ENCODE measurements at regions not wholly inside any gene's neighbourhood (a gene's known extent, or its start where the extent isn't known, plus 50 kb on each side); places are given as distances from the start of the nearest gene placed in this dataset.

DNA sequence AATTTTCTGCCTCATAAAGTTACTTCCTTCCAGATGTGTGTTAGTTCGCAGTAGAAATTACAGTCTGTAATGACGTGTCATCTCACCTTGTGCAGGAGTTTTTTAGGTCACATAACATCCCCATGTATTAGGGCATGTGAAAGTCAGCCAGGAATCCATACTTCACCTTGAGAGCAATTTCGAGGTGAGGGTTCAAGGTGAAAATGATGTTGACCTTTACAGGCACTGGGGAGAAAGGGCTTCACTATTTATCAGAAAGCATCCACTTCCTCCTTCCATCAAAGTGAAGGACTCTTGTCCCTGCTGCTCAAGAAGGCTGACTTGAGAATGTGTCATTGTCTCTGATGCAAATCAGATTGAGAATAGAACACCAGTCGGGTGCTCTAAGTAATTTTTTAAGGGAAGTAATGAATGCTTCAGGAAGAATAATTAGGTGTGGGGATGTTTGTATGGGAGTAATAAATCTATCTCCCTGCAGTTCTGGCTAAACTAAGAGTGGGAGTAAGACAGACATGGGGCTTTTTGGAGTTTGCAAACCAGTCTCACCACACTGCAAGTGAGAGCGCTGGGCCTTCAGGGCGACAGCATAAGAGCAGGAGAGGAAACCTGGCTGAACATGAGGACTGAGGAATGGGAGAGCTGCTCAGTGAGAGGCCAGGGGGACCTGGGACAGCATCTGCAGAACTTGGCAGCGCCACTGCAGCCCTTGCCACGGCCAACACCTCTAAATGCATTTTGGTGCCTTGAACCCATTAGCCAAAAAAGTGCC, 85.9 kb upstream of the IL12A start:
- no peaks in the 10 kb centered on the region for H3F3A ChIP-seq (replicated peaks; ENCODE audit: low read depth)
- DNase-seq (ENCODE audit: low spot score) (peak; percentile 9), ATAC-seq (peak; percentile 71)
- H4K20me1 ChIP-seq (replicated peaks; ENCODE audit: insufficient read depth) = 0 out of 2 replicates have a peak, but pooled peaks cover under 1% of the 10 kb centered on the region
- TF ChIP-seq ZNF114 (CRISPR knock-in tag; IDR thresholded peaks at IDR 0.05) (no peak), JUNB (IDR thresholded peaks at IDR 0.05; ENCODE audit: unreplicated experiment) (no peak), NANOG (IDR thresholded peaks at IDR 0.05; ENCODE audit: borderline replicate concordance) (no peak)
- TF ChIP-seq, protein P1, sequence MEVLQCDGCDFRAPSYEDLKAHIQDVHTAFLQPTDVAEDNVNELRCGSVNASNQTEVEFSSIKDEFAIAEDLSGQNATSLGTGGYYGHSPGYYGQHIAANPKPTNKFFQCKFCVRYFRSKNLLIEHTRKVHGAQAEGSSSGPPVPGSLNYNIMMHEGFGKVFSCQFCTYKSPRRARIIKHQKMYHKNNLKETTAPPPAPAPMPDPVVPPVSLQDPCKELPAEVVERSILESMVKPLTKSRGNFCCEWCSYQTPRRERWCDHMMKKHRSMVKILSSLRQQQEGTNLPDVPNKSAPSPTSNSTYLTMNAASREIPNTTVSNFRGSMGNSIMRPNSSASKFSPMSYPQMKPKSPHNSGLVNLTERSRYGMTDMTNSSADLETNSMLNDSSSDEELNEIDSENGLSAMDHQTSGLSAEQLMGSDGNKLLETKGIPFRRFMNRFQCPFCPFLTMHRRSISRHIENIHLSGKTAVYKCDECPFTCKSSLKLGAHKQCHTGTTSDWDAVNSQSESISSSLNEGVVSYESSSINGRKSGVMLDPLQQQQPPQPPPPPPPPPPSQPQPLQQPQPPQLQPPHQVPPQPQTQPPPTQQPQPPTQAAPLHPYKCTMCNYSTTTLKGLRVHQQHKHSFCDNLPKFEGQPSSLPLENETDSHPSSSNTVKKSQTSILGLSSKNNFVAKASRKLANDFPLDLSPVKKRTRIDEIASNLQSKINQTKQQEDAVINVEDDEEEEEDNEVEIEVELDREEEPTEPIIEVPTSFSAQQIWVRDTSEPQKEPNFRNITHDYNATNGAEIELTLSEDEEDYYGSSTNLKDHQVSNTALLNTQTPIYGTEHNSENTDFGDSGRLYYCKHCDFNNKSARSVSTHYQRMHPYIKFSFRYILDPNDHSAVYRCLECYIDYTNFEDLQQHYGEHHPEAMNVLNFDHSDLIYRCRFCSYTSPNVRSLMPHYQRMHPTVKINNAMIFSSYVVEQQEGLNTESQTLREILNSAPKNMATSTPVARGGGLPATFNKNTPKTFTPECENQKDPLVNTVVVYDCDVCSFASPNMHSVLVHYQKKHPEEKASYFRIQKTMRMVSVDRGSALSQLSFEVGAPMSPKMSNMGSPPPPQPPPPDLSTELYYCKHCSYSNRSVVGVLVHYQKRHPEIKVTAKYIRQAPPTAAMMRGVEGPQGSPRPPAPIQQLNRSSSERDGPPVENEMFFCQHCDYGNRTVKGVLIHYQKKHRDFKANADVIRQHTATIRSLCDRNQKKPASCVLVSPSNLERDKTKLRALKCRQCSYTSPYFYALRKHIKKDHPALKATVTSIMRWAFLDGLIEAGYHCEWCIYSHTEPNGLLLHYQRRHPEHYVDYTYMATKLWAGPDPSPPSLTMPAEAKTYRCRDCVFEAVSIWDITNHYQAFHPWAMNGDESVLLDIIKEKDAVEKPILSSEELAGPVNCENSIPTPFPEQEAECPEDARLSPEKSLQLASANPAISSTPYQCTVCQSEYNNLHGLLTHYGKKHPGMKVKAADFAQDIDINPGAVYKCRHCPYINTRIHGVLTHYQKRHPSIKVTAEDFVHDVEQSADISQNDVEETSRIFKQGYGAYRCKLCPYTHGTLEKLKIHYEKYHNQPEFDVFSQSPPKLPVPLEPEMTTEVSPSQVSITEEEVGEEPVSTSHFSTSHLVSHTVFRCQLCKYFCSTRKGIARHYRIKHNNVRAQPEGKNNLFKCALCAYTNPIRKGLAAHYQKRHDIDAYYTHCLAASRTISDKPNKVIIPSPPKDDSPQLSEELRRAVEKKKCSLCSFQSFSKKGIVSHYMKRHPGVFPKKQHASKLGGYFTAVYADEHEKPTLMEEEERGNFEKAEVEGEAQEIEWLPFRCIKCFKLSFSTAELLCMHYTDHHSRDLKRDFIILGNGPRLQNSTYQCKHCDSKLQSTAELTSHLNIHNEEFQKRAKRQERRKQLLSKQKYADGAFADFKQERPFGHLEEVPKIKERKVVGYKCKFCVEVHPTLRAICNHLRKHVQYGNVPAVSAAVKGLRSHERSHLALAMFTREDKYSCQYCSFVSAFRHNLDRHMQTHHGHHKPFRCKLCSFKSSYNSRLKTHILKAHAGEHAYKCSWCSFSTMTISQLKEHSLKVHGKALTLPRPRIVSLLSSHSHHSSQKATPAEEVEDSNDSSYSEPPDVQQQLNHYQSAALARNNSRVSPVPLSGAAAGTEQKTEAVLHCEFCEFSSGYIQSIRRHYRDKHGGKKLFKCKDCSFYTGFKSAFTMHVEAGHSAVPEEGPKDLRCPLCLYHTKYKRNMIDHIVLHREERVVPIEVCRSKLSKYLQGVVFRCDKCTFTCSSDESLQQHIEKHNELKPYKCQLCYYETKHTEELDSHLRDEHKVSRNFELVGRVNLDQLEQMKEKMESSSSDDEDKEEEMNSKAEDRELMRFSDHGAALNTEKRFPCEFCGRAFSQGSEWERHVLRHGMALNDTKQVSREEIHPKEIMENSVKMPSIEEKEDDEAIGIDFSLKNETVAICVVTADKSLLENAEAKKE (CRISPR knock-in tag; IDR thresholded peaks at IDR 0.05) = no peak
- Mint-ChIP-seq H3K4me3 (no peak overlapping the region), H3K4me1 (peaks cover 6% of the 10 kb centered on the region; the same call in 2 of the 3 replicates), H3K9me3 (no peaks in the 10 kb centered on the region), H3K27ac (no peak overlapping the region), H3K27me3 (ENCODE audit: insufficient read depth, low read depth, poor library complexity) (no peaks in the 10 kb centered on the region), H3K36me3 (ENCODE audit: low read depth) (peaks cover 3% of the 10 kb centered on the region; the same call in 1 of the 3 replicates)
- no peak overlapping the region for H3K4me2 ChIP-seq
- no peak overlapping the region for H2AFZ ChIP-seq
- no peak overlapping the region for H3K4me3 ChIP-seq
- H3K27me3 ChIP-seq (ENCODE audit: insufficient read depth) = no peaks in the 10 kb centered on the region
- no peaks in the 10 kb centered on the region for H3K36me3 ChIP-seq (ENCODE audit: insufficient read depth)
- H3K27ac ChIP-seq (ENCODE audit: low read depth) = no peak overlapping the region
- no peaks in the 10 kb centered on the region for H3K9me2 ChIP-seq (ENCODE audit: insufficient read depth)
- H3K79me2 ChIP-seq (replicated peaks; ENCODE audit: insufficient read depth) = no peaks in the 10 kb centered on the region
- peaks cover 6% of the 10 kb centered on the region; the same call in 1 of the 2 replicates for H3K4me1 ChIP-seq (ENCODE audit: insufficient read depth)

GRCh38 chr3:159904455-159904854, 84.2 kb upstream of the IL12A start:
- Histone ChIP-seq H3K27me3 (ENCODE audit: insufficient read depth) (no peaks in the 10 kb centered on the region), H3K36me3 (ENCODE audit: insufficient read depth) (no peaks in the 10 kb centered on the region), H3K27ac (ENCODE audit: low read depth) (no peak overlapping the region), H4K20me1 (replicated peaks; ENCODE audit: insufficient read depth) (0 out of 2 replicates have a peak, but pooled peaks cover 4% of the 10 kb centered on the region), H3F3A (replicated peaks; ENCODE audit: low read depth) (no peaks in the 10 kb centered on the region), H3K4me1 (ENCODE audit: insufficient read depth) (peaks cover 6% of the 10 kb centered on the region; the same call in 1 of the 2 replicates), H3K79me2 (replicated peaks; ENCODE audit: insufficient read depth) (no peaks in the 10 kb centered on the region), H3K4me3 (no peak overlapping the region), H2AFZ (no peak overlapping the region; the same call in 1 of the 2 replicates), H3K9me2 (ENCODE audit: insufficient read depth) (no peaks in the 10 kb centered on the region), H3K4me2 (no peak overlapping the region)
- Mint-ChIP-seq H3K27ac (no peak overlapping the region), H3K36me3 (ENCODE audit: low read depth) (no peaks in the 10 kb centered on the region; the same call in 2 of the 3 replicates), H3K27me3 (ENCODE audit: insufficient read depth, low read depth, poor library complexity) (no peaks in the 10 kb centered on the region), H3K4me3 (no peak overlapping the region), H3K9me3 (no peaks in the 10 kb centered on the region), H3K4me1 (peaks cover 6% of the 10 kb centered on the region; the same call in 2 of the 3 replicates)
- ATAC-seq (no peak), DNase-seq (ENCODE audit: low spot score) (no peak)
- TF ChIP-seq, protein P2, sequence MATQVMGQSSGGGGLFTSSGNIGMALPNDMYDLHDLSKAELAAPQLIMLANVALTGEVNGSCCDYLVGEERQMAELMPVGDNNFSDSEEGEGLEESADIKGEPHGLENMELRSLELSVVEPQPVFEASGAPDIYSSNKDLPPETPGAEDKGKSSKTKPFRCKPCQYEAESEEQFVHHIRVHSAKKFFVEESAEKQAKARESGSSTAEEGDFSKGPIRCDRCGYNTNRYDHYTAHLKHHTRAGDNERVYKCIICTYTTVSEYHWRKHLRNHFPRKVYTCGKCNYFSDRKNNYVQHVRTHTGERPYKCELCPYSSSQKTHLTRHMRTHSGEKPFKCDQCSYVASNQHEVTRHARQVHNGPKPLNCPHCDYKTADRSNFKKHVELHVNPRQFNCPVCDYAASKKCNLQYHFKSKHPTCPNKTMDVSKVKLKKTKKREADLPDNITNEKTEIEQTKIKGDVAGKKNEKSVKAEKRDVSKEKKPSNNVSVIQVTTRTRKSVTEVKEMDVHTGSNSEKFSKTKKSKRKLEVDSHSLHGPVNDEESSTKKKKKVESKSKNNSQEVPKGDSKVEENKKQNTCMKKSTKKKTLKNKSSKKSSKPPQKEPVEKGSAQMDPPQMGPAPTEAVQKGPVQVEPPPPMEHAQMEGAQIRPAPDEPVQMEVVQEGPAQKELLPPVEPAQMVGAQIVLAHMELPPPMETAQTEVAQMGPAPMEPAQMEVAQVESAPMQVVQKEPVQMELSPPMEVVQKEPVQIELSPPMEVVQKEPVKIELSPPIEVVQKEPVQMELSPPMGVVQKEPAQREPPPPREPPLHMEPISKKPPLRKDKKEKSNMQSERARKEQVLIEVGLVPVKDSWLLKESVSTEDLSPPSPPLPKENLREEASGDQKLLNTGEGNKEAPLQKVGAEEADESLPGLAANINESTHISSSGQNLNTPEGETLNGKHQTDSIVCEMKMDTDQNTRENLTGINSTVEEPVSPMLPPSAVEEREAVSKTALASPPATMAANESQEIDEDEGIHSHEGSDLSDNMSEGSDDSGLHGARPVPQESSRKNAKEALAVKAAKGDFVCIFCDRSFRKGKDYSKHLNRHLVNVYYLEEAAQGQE (IDR thresholded peaks at IDR 0.05; ENCODE audit: unreplicated experiment) = no peak
- TF ChIP-seq NANOG (IDR thresholded peaks at IDR 0.05; ENCODE audit: borderline replicate concordance) = no peak
- no peak for TF ChIP-seq POLR2AphosphoS5 (IDR thresholded peaks at IDR 0.05; ENCODE audit: low read depth)
- no peak for TF ChIP-seq EZH2phosphoT487 (IDR thresholded peaks at IDR 0.05; ENCODE audit: unreplicated experiment)
- TF ChIP-seq ETS1 (IDR thresholded peaks at IDR 0.05) = no peak
